Gastrocnemius medialis (tissue), 4 donors: ENCODE measurements at regions not wholly inside any gene's neighbourhood (a gene's known extent, or its start where the extent isn't known, plus 50 kb on each side); places are given as distances from the start of the nearest gene placed in this dataset.
"Not testable (repeated sequence)": the region's sequence is repeated elsewhere in the genome, so short reads cannot be mapped to it uniquely, and the experiment has no call there.

ENCODE experiments used
- POLR2A ChIP-seq, 2 donors: fragments of 450-650 bp; IDR thresholded peaks; one replicate each; pipeline ENCODE4 v1.6.1; 2017; ENCODE audit warnings: antibody characterized with exemption in 2 of 2, mild to moderate bottlenecking in 2 of 2, moderate library complexity in 2 of 2
- TF ChIP-seq, protein P1 (sequence below), 5 experiments: fragments of 450-650 bp in 3 of 5; fragments of 200-600 bp in 2 of 5; sonication (generic) in 2 of 5; IDR thresholded peaks in 4 of 5; conservative IDR thresholded peaks in 1 of 5; 1 replicate in 4 of 5; 2 replicates in 1 of 5; pipeline ENCODE4 v1.5.1; 2016 to 2019; ENCODE audit warnings: antibody characterized with exemption in 5 of 5, mild to moderate bottlenecking in 3 of 5, moderate library complexity in 3 of 5

DNA sequence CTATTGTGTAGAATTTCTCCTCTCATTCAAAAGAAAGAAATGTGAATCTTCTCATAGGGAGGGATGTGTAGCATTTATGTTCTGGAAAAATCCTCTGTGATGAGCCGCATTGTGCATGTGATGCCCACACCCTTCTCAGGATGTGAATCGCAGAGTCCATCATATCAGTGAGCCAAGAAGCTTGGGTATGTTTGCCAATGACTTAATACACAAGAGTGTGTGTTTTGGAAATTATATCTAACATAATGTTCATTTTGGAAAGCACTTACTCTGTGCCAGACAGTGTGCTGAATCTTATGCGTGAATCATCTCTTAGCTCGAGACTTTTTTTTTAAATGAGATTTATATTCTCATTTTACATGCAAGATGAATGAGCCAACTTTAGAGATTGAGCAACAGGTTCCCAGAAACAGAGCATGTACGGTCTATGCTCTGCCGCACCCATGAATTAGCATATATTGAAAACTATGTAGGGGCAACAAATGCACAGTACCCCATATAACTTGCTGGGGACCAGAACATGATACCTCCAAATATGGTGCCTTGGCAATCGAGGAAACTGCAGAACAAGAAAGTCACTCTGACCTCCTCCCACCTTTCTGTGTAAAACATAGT is 418.4 kb upstream of the SPATA31A3 start:
- TF ChIP-seq POLR2A (IDR thresholded peaks at IDR 0.05), result not testable (repeated sequence)
- TF ChIP-seq, protein P1, sequence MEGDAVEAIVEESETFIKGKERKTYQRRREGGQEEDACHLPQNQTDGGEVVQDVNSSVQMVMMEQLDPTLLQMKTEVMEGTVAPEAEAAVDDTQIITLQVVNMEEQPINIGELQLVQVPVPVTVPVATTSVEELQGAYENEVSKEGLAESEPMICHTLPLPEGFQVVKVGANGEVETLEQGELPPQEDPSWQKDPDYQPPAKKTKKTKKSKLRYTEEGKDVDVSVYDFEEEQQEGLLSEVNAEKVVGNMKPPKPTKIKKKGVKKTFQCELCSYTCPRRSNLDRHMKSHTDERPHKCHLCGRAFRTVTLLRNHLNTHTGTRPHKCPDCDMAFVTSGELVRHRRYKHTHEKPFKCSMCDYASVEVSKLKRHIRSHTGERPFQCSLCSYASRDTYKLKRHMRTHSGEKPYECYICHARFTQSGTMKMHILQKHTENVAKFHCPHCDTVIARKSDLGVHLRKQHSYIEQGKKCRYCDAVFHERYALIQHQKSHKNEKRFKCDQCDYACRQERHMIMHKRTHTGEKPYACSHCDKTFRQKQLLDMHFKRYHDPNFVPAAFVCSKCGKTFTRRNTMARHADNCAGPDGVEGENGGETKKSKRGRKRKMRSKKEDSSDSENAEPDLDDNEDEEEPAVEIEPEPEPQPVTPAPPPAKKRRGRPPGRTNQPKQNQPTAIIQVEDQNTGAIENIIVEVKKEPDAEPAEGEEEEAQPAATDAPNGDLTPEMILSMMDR (IDR thresholded peaks at IDR 0.05 in 4 of 5, conservative IDR thresholded peaks at IDR 0.05 in 1 of 5), result not testable (repeated sequence)
